HepG2 (cell line): ENCODE measurements at regions not wholly inside any gene's neighbourhood (a gene's known extent, or its start where the extent isn't known, plus 50 kb on each side); places are given as distances from the start of the nearest gene placed in this dataset.

Experiments used
- ATRX ChIP-seq: sonication (generic); formaldehyde crosslinking; IDR thresholded peaks from 2 replicates; pipeline ENCODE4 v1.4.0; 2020; ENCODE audit warnings: missing genetic modification reagents, borderline replicate concordance
- DR1 ChIP-seq: sonication (generic); formaldehyde crosslinking; IDR thresholded peaks from 2 replicates; pipeline ENCODE4 v1.8.0; 2021; ENCODE audit warnings: mild to moderate bottlenecking, missing genetic modification reagents, inconsistent platforms
- EP300 ChIP-seq, 3 experiments: sonication (generic) in 1 of 3; formaldehyde crosslinking in 1 of 3; IDR thresholded peaks; 2 replicates each; pipeline versions ENCODE4 v1.5.1 to v1.6.1; 2011 to 2020; ENCODE audit warnings: low read depth in 2 of 3, low read length in 2 of 3, borderline replicate concordance in 1 of 3, improper control_type of control experiment in 1 of 3, mild to moderate bottlenecking in 1 of 3, missing genetic modification reagents in 1 of 3, moderate library complexity in 1 of 3
- FUBP1 ChIP-seq: sonication (generic); formaldehyde crosslinking; IDR thresholded peaks from 2 replicates; pipeline ENCODE4 v1.5.1; 2020; ENCODE audit warnings: missing genetic modification reagents, mild to moderate bottlenecking, borderline replicate concordance
- GLMP ChIP-seq: sonication (generic); formaldehyde crosslinking; IDR thresholded peaks from 2 replicates; pipeline ENCODE4 v1.9.0; 2021; ENCODE audit warnings: missing genetic modification reagents, mild to moderate bottlenecking, borderline replicate concordance
- HMGA1 ChIP-seq: sonication (generic); formaldehyde crosslinking; conservative IDR thresholded peaks from 2 replicates; pipeline ENCODE4 v1.4.0; 2020; ENCODE audit warnings: missing genetic modification reagents
- KLF11 ChIP-seq: IDR thresholded peaks from 2 replicates; pipeline ENCODE4 v1.6.1; 2016; ENCODE audit warnings: missing compliant biosample characterization
- SNRNP70 ChIP-seq: fragments of 200-400 bp; formaldehyde crosslinking; IDR thresholded peaks from 2 replicates; pipeline ENCODE4 v1.6.1; 2017; ENCODE audit warnings: mild to moderate bottlenecking, low read depth, low read length, moderate library complexity
- TBP ChIP-seq: sonication (generic); formaldehyde crosslinking; IDR thresholded peaks from 2 replicates; pipeline ENCODE4 v1.5.0; 2020; ENCODE audit warnings: missing genetic modification reagents
- TMF1 ChIP-seq: sonication (generic); formaldehyde crosslinking; IDR thresholded peaks from 2 replicates; pipeline ENCODE4 v1.8.1; 2022; ENCODE audit warnings: low read depth, missing genetic modification reagents
- ZBTB46 ChIP-seq: sonication (generic); formaldehyde crosslinking; IDR thresholded peaks from 2 replicates; pipeline ENCODE4 v1.4.0; 2020; ENCODE audit warnings: mild to moderate bottlenecking, missing genetic modification reagents, borderline replicate concordance
- ZFP37 ChIP-seq: sonication (generic); formaldehyde crosslinking; IDR thresholded peaks from 2 replicates; pipeline ENCODE4 v1.4.0; 2020; ENCODE audit warnings: missing genetic modification reagents, borderline replicate concordance
- ZMYM3 ChIP-seq: sonication (generic); formaldehyde crosslinking; IDR thresholded peaks from 2 replicates; pipeline ENCODE4 v1.5.1; 2020; ENCODE audit warnings: mild to moderate bottlenecking, missing genetic modification reagents
- ZNF160 ChIP-seq: sonication (generic); formaldehyde crosslinking; IDR thresholded peaks from 2 replicates; pipeline ENCODE4 v1.8.0; 2022; ENCODE audit warnings: mild to moderate bottlenecking, inconsistent platforms, missing genetic modification reagents
- ZNF276 ChIP-seq: sonication (generic); formaldehyde crosslinking; IDR thresholded peaks from 2 replicates; pipeline ENCODE4 v1.4.0; 2020; ENCODE audit warnings: mild to moderate bottlenecking, low read depth, missing genetic modification reagents
- ZNF484 ChIP-seq: sonication (generic); formaldehyde crosslinking; IDR thresholded peaks from 2 replicates; pipeline ENCODE4 v1.5.1; 2020; ENCODE audit warnings: mild to moderate bottlenecking, low read depth, missing genetic modification reagents, borderline replicate concordance
- ZNF629 ChIP-seq: sonication (generic); formaldehyde crosslinking; conservative IDR thresholded peaks from 2 replicates; pipeline ENCODE4 v1.5.0; 2020; ENCODE audit warnings: missing genetic modification reagents
- ZNF75D ChIP-seq: sonication (generic); formaldehyde crosslinking; IDR thresholded peaks from 2 replicates; pipeline ENCODE4 v1.8.1; 2023; ENCODE audit warnings: missing genetic modification reagents, mild to moderate bottlenecking, borderline replicate concordance
- ZNF891 ChIP-seq: sonication (generic); formaldehyde crosslinking; IDR thresholded peaks from 2 replicates; pipeline ENCODE4 v1.5.0; 2020; ENCODE audit warnings: mild to moderate bottlenecking, missing genetic modification reagents
- ZSCAN29 ChIP-seq: sonication (generic); formaldehyde crosslinking; conservative IDR thresholded peaks from 2 replicates; pipeline ENCODE4 v1.4.0; 2020; ENCODE audit warnings: mild to moderate bottlenecking, missing genetic modification reagents

- no peak for TF ChIP-seq GLMP (CRISPR knock-in tag)
- TF ChIP-seq TMF1 (CRISPR knock-in tag) = no peak
- no peak for TF ChIP-seq TBP (CRISPR knock-in tag)
- TF ChIP-seq ZNF276 (CRISPR knock-in tag) = peak; percentile 77; the same call in 1 of the 2 replicates
- TF ChIP-seq ZNF484 (CRISPR knock-in tag) = no peak
- peak; percentile 69 to 85; a peak in 3 of 4 replicates for TF ChIP-seq EP300 (IDR thresholded peaks at IDR 0.05; ENCODE audit: low read depth in 2 of 2, low read length in 2 of 2)
- TF ChIP-seq EP300 (CRISPR knock-in tag; IDR thresholded peaks at IDR 0.05; ENCODE audit: borderline replicate concordance) = peak; percentile 66
- 0 out of 2 replicates have a peak, but pooled peaks have one; percentile 18 for TF ChIP-seq ZFP37
- TF ChIP-seq ZNF75D = no peak
- TF ChIP-seq ZNF891 (CRISPR knock-in tag) = no peak
- TF ChIP-seq ZSCAN29 (CRISPR knock-in tag) = peak; percentile 95
- TF ChIP-seq ATRX (CRISPR knock-in tag) = no peak
- 0 out of 2 replicates have a peak, but pooled peaks have one; percentile 22 for TF ChIP-seq KLF11
- TF ChIP-seq DR1 (CRISPR knock-in tag) = no peak; the same call in 1 of the 2 replicates
- no peak; the same call in 1 of the 2 replicates for TF ChIP-seq FUBP1
- peak; percentile 48; the same call in 1 of the 2 replicates for TF ChIP-seq ZNF160
- peak; percentile 47; the same call in 1 of the 2 replicates for TF ChIP-seq ZBTB46 (CRISPR knock-in tag)
- no peak for TF ChIP-seq HMGA1 (CRISPR knock-in tag)
- no peak for TF ChIP-seq SNRNP70
- 0 out of 2 replicates have a peak, but pooled peaks have one; percentile 36 for TF ChIP-seq ZNF629
- TF ChIP-seq ZMYM3 (CRISPR knock-in tag) = peak; percentile 88
These were observed 107.4 kb upstream of the ID2 start (continued) for GRCh38 chr2:8574196-8575037.
